Panc1 (cell line): ENCODE measurements at regions not wholly inside any gene's neighbourhood (a gene's known extent, or its start where the extent isn't known, plus 50 kb on each side); places are given as distances from the start of the nearest gene placed in this dataset.

Experiments used
- ATAC-seq: fragments of 200-7000 bp; cut with Tn5 transposase; 2 replicates; pipeline ENCODE4 v1.9.1; 2020; ENCODE audit warnings: mild to moderate bottlenecking, moderate library complexity
- BruUV-seq: library from RNA; stranded (reverse); fragments of 400-500 nt; replicated peaks from 2 replicates; lab custom pipeline; 2021; lab: Mats Ljungman, UMichigan
- CTCF ChIA-PET: fragments of 300-600 bp; sonication (Branson Sonifier 250); formaldehyde crosslinking; loops from one replicate; lab custom pipeline; 2022; ENCODE audit warnings: antibody characterized with exemption; lab: Charles Lee
- POLR2A ChIA-PET: fragments of 300-600 bp; sonication (Branson Sonifier 250); formaldehyde crosslinking; loops from one replicate; lab custom pipeline; 2022; ENCODE audit warnings: antibody characterized with exemption; lab: Charles Lee
- DNase-seq: peaks from one replicate; pipeline ENCODE4 v3.0.0-alpha.2; 2010; ENCODE audit warnings: low read depth, low spot score
- H3K27ac ChIP-seq: 2 replicates; pipeline ENCODE4 v1.5.1; 2011; ENCODE audit warnings: mild to moderate bottlenecking, low read length, inconsistent platforms
- H3K27me3 ChIP-seq: fragments of 200-500 bp; sonication (Bioruptor generic); 2 replicates; pipeline ENCODE4 v1.6.0; 2014; ENCODE audit warnings: low read length, inconsistent platforms; ENCODE audit not compliant: control insufficient read depth, insufficient read depth
- H3K36me3 ChIP-seq: fragments of 200-500 bp; sonication (Bioruptor generic); 2 replicates; pipeline ENCODE4 v1.5.1; 2014; ENCODE audit warnings: inconsistent platforms, mild to moderate bottlenecking, low read length, moderate library complexity; ENCODE audit not compliant: control insufficient read depth, insufficient read depth
- H3K4me1 ChIP-seq: 2 replicates; pipeline ENCODE4 v1.5.1; 2011; ENCODE audit warnings: inconsistent platforms, mild to moderate bottlenecking, low read length, moderate library complexity; ENCODE audit not compliant: control insufficient read depth, insufficient read depth
- H3K4me3 ChIP-seq, 2 experiments: 2 replicates each; pipeline ENCODE4 v1.5.1; 2011 to 2012; ENCODE audit warnings: low read depth in 2 of 2, low read length in 2 of 2, mild to moderate bottlenecking in 2 of 2, inconsistent platforms in 1 of 2, moderate library complexity in 1 of 2
- H3K9me3 ChIP-seq: fragments of 200-500 bp; sonication (Bioruptor generic); 2 replicates; pipeline ENCODE4 v1.5.1; 2014; ENCODE audit warnings: low read depth, mild to moderate bottlenecking, inconsistent platforms, low read length, moderate library complexity; ENCODE audit not compliant: control insufficient read depth, insufficient read depth
- CTCF ChIP-seq: fragments of 450-650 bp; IDR thresholded peaks from 2 replicates; pipeline ENCODE4 v1.5.1; 2017; ENCODE audit warnings: mild to moderate bottlenecking
- POLR2AphosphoS5 ChIP-seq: IDR thresholded peaks from 2 replicates; pipeline ENCODE4 v1.6.1; 2012; ENCODE audit warnings: mild to moderate bottlenecking, low read depth, low read length, moderate library complexity
- REST ChIP-seq, 2 experiments: IDR thresholded peaks; 2 replicates each; pipeline ENCODE4 v1.6.1; 2011 to 2012; ENCODE audit warnings: low read depth in 2 of 2, control low read depth in 1 of 2, low read length in 1 of 2, mild to moderate bottlenecking in 1 of 2, moderate library complexity in 1 of 2; ENCODE audit not compliant: insufficient read depth in 1 of 2
- SIN3A ChIP-seq: IDR thresholded peaks from 2 replicates; pipeline ENCODE4 v1.6.1; 2012; ENCODE audit warnings: low read depth, mild to moderate bottlenecking, low read length, moderate library complexity, borderline replicate concordance; ENCODE audit not compliant: insufficient read depth
- TCF7L2 ChIP-seq: IDR thresholded peaks from 2 replicates; pipeline ENCODE4 v1.6.1; 2011; ENCODE audit warnings: mild to moderate bottlenecking, low read depth, low read length, inconsistent platforms
- in situ Hi-C: cut with HindIII; loops from 2 replicates; pipeline ENCODE4 v1.10.0; 2016; ENCODE audit warnings: low sequenced_read_pairs, low pct_unique_long_range_greater_than_20kb
- intact Hi-C: fragments of 100-400 bp; cut with micrococcal nuclease; formaldehyde crosslinking; loops from one replicate; pipeline ENCODE4 v1.10.0; 2022; ENCODE audit not compliant: unreplicated experiment

- POLR2A ChIA-PET: no interaction called here
- H3K4me3 ChIP-seq: no peak overlapping the region
- no TSS peak for BruUV-seq
These were observed 219.0 kb downstream of the TTLL2 start for GRCh38 chr6:167543602-167544497.

More at GRCh38 chr6:167543602-167544497, 219.0 kb downstream of the TTLL2 start:
- TF ChIP-seq TCF7L2 (no peak), REST (IDR thresholded peaks at IDR 0.05; ENCODE audit: insufficient read depth in 1 of 2, low read depth in 2 of 2, low read length in 1 of 2) (no peak), POLR2AphosphoS5 (no peak), SIN3A (no peak), CTCF (no peak)
- no peak overlapping the region for H3K27ac ChIP-seq
- no peaks in the 10 kb centered on the region for H3K36me3 ChIP-seq
- peaks cover 4% of the 10 kb centered on the region; the same call in 1 of the 2 replicates for H3K9me3 ChIP-seq
- CTCF ChIA-PET: no interaction called here
- DNase-seq (no peak), ATAC-seq (no peak)
- intact Hi-C loops (no loop called here), in situ Hi-C loops (no loop called here)
- no peaks in the 10 kb centered on the region for H3K4me1 ChIP-seq
- no peaks in the 10 kb centered on the region for H3K27me3 ChIP-seq
